Colonic mucosa (tissue), 4 donors: ENCODE measurements at regions not wholly inside any gene's neighbourhood (a gene's known extent, or its start where the extent isn't known, plus 50 kb on each side); places are given as distances from the start of the nearest gene placed in this dataset.

ENCODE experiments used
- DNase-seq: peaks from one replicate; pipeline ENCODE4 v3.0.0-alpha.2; 2020
- H3K27ac ChIP-seq: fragments of 200-600 bp; one replicate; pipeline ENCODE4 v1.8.0; 2021
- H3K27me3 ChIP-seq: fragments of 200-600 bp; one replicate; pipeline ENCODE4 v1.8.0; 2021
- H3K36me3 ChIP-seq: fragments of 200-600 bp; one replicate; pipeline ENCODE4 v1.8.0; 2021
- H3K4me1 ChIP-seq: fragments of 200-600 bp; one replicate; pipeline ENCODE4 v1.8.0; 2021; ENCODE audit warnings: mild to moderate bottlenecking
- H3K4me3 ChIP-seq: fragments of 200-600 bp; one replicate; pipeline ENCODE4 v1.8.0; 2021
- H3K9ac ChIP-seq, 2 donors: one replicate each; pipeline ENCODE4 v1.7.0; 2013; ENCODE audit warnings: control low read depth in 2 of 2, low read depth in 2 of 2, low read length in 2 of 2
- H3K9me3 ChIP-seq: fragments of 200-600 bp; one replicate; pipeline ENCODE4 v1.8.0; 2021
- CTCF ChIP-seq: fragments of 200-600 bp; IDR thresholded peaks from one replicate; pipeline ENCODE4 v1.8.0; 2022; ENCODE audit warnings: antibody characterized with exemption, mild to moderate bottlenecking
- intact Hi-C: fragments of 100-400 bp; cut with DNase I; formaldehyde crosslinking; loops from one replicate; pipeline ENCODE4 v1.14.1; 2022
- donor health status: healthy.
- donor health status: DM: no; HTN: no; CAD: no.
- donor health status: DM: no; HTN: no; CAD: no.

DNA sequence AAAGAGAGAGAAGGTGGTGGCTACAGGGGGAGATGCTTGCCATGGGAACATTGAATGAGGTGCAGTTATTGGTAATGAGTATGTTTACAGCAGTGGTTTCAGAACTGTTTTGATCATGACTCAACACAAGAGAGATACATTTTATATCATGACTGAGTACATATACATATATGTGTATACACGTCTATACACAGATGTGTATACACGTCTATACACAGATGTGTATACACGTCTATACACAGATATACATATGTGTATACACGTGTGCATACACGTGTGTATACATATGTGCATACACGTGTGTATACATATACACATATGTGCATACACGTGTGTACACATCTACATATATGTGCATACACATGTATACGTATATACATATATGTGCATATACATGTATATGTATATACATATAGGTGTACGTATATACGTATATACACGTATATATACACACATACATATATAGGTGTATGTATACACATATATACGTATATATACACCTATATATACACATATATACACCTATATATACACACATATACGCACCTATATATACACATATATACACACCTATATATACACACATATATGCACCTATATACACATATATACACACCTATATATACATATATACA is 518.5 kb downstream of the TSN start:
- no peak overlapping the region for H3K27ac ChIP-seq
- TF ChIP-seq CTCF = no peak
- no peaks in the 10 kb centered on the region for H3K9me3 ChIP-seq
- DNase-seq = no peak
- H3K36me3 ChIP-seq = no peaks in the 10 kb centered on the region
- intact Hi-C loops = no loop called here
- no peaks in the 10 kb centered on the region for H3K4me1 ChIP-seq
- H3K27me3 ChIP-seq = no peaks in the 10 kb centered on the region
- H3K9ac ChIP-seq = no peak overlapping the region
- H3K4me3 ChIP-seq = no peak overlapping the region

- Histone ChIP-seq H3K36me3 (no peaks in the 10 kb centered on the region), H3K4me1 (no peaks in the 10 kb centered on the region), H3K27me3 (no peaks in the 10 kb centered on the region), H3K9ac (no peak overlapping the region), H3K9me3 (no peaks in the 10 kb centered on the region), H3K4me3 (no peak overlapping the region), H3K27ac (no peak overlapping the region)
- intact Hi-C loops = no loop called here
- no peak for TF ChIP-seq CTCF
- no peak for DNase-seq
Measured at GRCh38 chr2:122277956-122278355, 522.5 kb downstream of the TSN start.

DNA sequence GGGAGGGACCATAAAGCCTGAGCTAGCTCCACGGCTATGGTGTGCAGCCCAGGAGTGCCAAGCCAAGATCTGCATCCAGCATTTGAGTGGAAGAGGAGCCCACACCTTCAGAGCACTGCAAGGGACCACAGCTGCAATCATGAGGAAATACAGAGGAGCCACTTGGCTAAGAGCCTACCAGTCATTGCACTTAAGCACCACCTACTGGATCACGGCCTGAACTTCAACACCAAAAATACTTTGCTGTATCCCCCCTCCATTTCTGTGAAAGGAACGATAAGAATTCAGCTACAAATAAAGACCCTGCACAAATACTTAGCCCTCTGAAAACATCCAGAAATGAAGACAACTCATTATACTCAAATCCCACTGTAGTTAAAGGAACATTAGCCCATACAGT is 545.3 kb downstream of the TSN start:
- no peaks in the 10 kb centered on the region for H3K36me3 ChIP-seq
- intact Hi-C loops = no loop called here
- H3K9ac ChIP-seq = no peak overlapping the region
- no peaks in the 10 kb centered on the region for H3K27me3 ChIP-seq
- H3K27ac ChIP-seq = no peak overlapping the region
- H3K4me3 ChIP-seq = no peak overlapping the region
- H3K9me3 ChIP-seq = no peaks in the 10 kb centered on the region
- no peak for DNase-seq
- H3K4me1 ChIP-seq = no peaks in the 10 kb centered on the region
- TF ChIP-seq CTCF = no peak

GRCh38 chr2:122307763-122308162 is 552.3 kb downstream of the TSN start:
- Histone ChIP-seq H3K4me1 (no peaks in the 10 kb centered on the region), H3K36me3 (no peaks in the 10 kb centered on the region), H3K4me3 (no peak overlapping the region), H3K9ac (no peak overlapping the region), H3K27me3 (no peaks in the 10 kb centered on the region), H3K9me3 (no peaks in the 10 kb centered on the region), H3K27ac (no peak overlapping the region)
- DNase-seq = no peak
- TF ChIP-seq CTCF = no peak
- intact Hi-C loops = no loop called here

- Histone ChIP-seq H3K27ac (no peak overlapping the region), H3K9ac (no peak overlapping the region), H3K36me3 (no peaks in the 10 kb centered on the region), H3K4me3 (no peak overlapping the region), H3K27me3 (no peaks in the 10 kb centered on the region), H3K9me3 (no peaks in the 10 kb centered on the region), H3K4me1 (no peaks in the 10 kb centered on the region)
- TF ChIP-seq CTCF = no peak
- intact Hi-C loops = no loop called here
- no peak for DNase-seq
Measured at GRCh38 chr2:122315306-122315705, 559.9 kb downstream of the TSN start.
